ENCODE measurements at regions not wholly inside any gene's neighbourhood (a gene's known extent, or its start where the extent isn't known, plus 50 kb on each side); places are given as distances from the start of the nearest gene placed in this dataset.

GRCh38 chr2:39571111-39571731 is 94.5 kb upstream of the TMEM178A start (continued):
- TF ChIP-seq SNAI1 (CRISPR knock-in tag; IDR thresholded peaks at IDR 0.05; ENCODE audit: borderline replicate concordance) = no peak
- TF ChIP-seq TCF7 (IDR thresholded peaks at IDR 0.05; ENCODE audit: low read depth) = no peak
- TF ChIP-seq SOX13 (IDR thresholded peaks at IDR 0.05) = no peak
- peak in 1 of 2 experiments; percentile 8; a peak in 1 of 4 replicates for TF ChIP-seq SOX13 (CRISPR knock-in tag; conservative IDR thresholded peaks at IDR 0.05 in 1 of 2, IDR thresholded peaks at IDR 0.05 in 1 of 2)
- TF ChIP-seq FOXK1 (CRISPR knock-in tag; IDR thresholded peaks at IDR 0.05; ENCODE audit: borderline replicate concordance, low read depth) = no peak
- TF ChIP-seq ZNF770 (CRISPR knock-in tag; IDR thresholded peaks at IDR 0.05) = no peak
- TF ChIP-seq ETV6 (CRISPR knock-in tag; conservative IDR thresholded peaks at IDR 0.05) = no peak
- 0 out of 2 replicates have a peak, but pooled peaks have one; percentile 21 for TF ChIP-seq ZNF747 (CRISPR knock-in tag; IDR thresholded peaks at IDR 0.05; ENCODE audit: borderline replicate concordance)
- TF ChIP-seq PHB2 (IDR thresholded peaks at IDR 0.05; ENCODE audit: partially characterized antibody) = no peak
- no peak for TF ChIP-seq CREBL2 (CRISPR knock-in tag; IDR thresholded peaks at IDR 0.05; ENCODE audit: borderline replicate concordance)
- TF ChIP-seq, protein P1, sequence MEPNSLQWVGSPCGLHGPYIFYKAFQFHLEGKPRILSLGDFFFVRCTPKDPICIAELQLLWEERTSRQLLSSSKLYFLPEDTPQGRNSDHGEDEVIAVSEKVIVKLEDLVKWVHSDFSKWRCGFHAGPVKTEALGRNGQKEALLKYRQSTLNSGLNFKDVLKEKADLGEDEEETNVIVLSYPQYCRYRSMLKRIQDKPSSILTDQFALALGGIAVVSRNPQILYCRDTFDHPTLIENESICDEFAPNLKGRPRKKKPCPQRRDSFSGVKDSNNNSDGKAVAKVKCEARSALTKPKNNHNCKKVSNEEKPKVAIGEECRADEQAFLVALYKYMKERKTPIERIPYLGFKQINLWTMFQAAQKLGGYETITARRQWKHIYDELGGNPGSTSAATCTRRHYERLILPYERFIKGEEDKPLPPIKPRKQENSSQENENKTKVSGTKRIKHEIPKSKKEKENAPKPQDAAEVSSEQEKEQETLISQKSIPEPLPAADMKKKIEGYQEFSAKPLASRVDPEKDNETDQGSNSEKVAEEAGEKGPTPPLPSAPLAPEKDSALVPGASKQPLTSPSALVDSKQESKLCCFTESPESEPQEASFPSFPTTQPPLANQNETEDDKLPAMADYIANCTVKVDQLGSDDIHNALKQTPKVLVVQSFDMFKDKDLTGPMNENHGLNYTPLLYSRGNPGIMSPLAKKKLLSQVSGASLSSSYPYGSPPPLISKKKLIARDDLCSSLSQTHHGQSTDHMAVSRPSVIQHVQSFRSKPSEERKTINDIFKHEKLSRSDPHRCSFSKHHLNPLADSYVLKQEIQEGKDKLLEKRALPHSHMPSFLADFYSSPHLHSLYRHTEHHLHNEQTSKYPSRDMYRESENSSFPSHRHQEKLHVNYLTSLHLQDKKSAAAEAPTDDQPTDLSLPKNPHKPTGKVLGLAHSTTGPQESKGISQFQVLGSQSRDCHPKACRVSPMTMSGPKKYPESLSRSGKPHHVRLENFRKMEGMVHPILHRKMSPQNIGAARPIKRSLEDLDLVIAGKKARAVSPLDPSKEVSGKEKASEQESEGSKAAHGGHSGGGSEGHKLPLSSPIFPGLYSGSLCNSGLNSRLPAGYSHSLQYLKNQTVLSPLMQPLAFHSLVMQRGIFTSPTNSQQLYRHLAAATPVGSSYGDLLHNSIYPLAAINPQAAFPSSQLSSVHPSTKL (CRISPR knock-in tag; IDR thresholded peaks at IDR 0.05) = peak; percentile 54; the same call in 1 of the 2 replicates
- no peak for TF ChIP-seq JDP2 (CRISPR knock-in tag; IDR thresholded peaks at IDR 0.05; ENCODE audit: borderline replicate concordance)
- TF ChIP-seq POLR2AphosphoS2 (IDR thresholded peaks at IDR 0.05; ENCODE audit: low read depth, low read length) = no peak
- no peak for TF ChIP-seq NKX3-1 (CRISPR knock-in tag; IDR thresholded peaks at IDR 0.05)
- TF ChIP-seq SPEN (CRISPR knock-in tag; IDR thresholded peaks at IDR 0.05; ENCODE audit: low read depth) = no peak
- peak; percentile 72 for TF ChIP-seq PRDM15 (CRISPR knock-in tag; IDR thresholded peaks at IDR 0.05)
- TF ChIP-seq TSC22D2 (CRISPR knock-in tag; IDR thresholded peaks at IDR 0.05; ENCODE audit: borderline replicate concordance) = no peak
- TF ChIP-seq CEBPG (CRISPR knock-in tag; IDR thresholded peaks at IDR 0.05) = no peak
- TF ChIP-seq REPIN1 (CRISPR knock-in tag; IDR thresholded peaks at IDR 0.05; ENCODE audit: borderline replicate concordance, low read depth) = no peak
